CD4-positive, alpha-beta T cell treated with Interleukin-1 beta for 1 hour (primary cell): ENCODE measurements at regions not wholly inside any gene's neighbourhood (a gene's known extent, or its start where the extent isn't known, plus 50 kb on each side); places are given as distances from the start of the nearest gene placed in this dataset.
"Not testable (repeated sequence)": the region's sequence is repeated elsewhere in the genome, so short reads cannot be mapped to it uniquely, and the experiment has no call there.

Experiments
- DNase-seq, 2 donors: peaks; one replicate each; pipeline ENCODE4 v3.0.0-alpha.2; 2020 to 2022

DNA sequence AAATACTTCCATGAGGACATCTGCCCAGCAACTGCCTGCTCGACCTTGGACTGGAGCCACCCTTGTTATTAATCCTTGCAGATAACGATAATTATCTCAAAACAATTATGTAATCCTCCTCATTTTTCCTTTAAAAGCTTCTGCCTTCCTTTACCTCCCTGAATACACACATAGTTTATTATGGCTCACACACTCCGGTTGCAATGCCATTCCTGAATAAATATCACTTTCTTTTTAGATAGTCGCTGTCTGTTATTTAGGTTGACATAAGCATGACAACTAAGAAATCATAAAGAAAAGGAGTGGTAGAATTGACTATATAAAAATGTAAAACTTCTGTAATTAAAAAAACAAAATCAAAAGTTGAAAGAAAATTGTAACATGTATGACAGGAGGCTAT is 64.8 kb downstream of the B4GALT7 start:
- DNase-seq: not testable (repeated sequence)

DNA sequence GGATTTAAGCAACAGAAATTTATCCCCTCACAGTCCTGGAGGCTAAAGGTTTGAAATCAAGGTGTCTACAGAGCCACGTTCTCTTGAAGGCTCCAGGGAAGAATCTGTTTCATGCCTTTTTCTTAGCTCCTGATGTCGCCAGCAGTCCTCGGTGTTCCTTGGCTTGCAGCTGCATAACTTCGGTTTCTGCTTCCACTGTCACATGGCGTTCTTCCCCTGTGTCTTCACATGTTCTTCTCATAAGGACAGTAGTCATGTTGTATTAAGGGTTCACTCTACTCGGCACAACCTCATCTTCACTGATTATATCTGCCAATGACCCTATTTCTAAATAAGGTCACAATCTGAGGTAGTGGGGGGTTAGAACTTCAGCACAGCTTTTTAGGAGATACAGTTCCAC is 65.2 kb downstream of the B4GALT7 start:
- not testable (repeated sequence) for DNase-seq

DNA sequence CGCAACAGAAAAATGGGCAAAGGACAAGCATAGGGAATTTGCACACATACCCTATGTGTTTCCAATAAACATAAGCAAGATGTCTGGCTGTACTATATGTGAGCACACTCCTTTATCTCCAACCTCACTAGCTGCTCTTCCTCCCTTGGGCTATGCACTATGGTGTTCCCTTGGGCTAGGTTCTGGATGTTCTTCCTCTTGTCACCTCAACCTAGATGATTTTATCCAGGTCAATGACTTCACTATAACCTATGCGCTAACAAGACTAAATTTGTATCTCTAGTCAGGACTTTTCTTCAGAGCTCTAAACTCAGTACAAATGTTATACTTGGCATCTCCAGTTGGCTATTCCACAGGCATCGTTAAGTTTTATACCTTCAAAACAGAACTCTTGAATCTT is 66.0 kb downstream of the B4GALT7 start:
- not testable (repeated sequence) for DNase-seq

DNA sequence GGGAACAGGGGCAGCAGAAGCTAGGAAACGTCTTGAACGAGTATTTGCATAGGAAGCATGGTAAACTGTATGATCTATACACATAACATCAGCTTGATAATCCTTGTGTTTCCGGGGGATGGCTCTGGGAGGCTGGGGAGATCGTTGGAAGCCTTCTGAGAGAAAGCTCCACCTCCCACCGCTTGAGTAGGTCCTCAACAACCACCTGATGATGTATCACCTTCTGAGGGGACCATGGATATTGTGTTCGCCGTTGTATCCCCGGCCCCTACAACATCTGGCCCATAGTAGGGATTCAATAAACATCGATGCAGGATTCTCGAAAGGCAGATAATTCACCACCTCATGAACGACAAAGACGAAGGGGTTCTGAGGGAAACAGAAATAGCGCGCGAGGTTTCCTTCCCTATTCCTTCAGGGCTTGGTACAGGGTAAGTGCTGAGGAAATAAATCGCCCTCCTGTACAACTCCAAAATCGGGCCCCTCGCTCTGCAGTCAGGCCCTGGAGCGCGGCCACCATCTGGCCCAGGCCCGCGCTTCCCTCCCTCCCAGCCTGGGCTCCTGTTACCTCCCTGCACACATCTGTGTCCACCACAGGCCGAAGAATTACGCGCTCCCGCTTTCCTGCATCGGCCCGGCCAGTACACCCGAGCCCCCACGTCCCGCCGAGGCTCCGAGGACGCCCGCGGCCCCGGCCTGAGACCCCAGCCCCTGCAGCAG is 71.3 kb downstream of the B4GALT7 start:
- DNase-seq: not testable (repeated sequence)

DNA sequence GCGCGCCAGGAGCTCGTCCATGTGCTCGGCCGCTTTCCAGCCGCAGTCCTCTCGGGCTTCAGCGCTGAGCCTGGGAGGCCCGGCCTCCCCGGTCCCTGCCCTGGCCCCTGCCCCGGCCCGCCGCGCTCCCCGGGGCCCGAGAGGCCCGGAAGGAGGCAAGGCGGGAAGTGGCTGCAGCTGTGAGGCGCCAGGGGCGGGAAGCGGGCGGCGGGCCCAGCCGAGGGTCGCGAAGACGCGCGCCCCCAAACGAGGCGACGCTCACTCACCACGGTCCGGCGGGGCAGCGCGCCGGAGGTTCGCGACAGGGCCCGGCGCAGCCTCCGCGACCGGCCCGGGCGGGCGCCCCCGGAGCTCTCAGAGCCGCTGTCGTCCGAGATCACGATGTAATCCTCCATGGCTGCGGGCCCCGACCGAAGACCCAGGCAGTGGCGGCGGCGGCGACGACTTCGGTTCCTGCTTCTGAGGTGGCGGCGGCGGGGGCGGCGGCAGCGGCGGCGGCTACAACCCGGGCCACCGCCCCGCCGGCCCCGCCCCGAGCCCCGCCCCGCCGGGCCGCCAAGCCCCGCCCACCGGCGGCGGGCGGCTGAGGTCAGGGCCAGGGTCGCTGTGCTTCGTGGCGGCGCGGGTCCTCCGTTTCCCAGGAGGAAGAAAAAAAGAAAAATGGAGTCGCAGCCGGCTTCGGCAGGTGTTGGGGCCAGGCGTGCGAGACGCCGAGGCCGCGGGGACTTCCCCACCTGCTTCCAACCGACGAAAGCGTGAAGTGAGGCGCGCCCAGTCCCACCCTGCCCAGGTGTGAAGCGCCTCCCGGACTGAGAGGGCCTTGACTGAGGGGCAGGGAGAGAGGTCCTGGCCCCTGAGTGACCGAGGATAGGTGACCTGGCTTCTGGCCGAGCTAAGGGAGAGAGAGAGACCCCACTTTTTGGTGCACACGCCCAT is 72.1 kb downstream of the B4GALT7 start:
- DNase-seq: peak; percentile 75 to 76
